GM21723 (cell line): ENCODE measurements at regions not wholly inside any gene's neighbourhood (a gene's known extent, or its start where the extent isn't known, plus 50 kb on each side); places are given as distances from the start of the nearest gene placed in this dataset.
A peak's percentile ranks its signal among the peaks of the same experiment; 100 is the strongest.
"Not testable (repeated sequence)": the region's sequence is repeated elsewhere in the genome, so short reads cannot be mapped to it uniquely, and the experiment has no call there.

ENCODE experiments used
- ATAC-seq: cut with Tn5 transposase; IDR thresholded peaks from one replicate; pipeline ENCODE4 v1.9.1; 2021; ENCODE audit warnings: mild to moderate bottlenecking, moderate library complexity; ENCODE audit not compliant: unreplicated experiment

DNA sequence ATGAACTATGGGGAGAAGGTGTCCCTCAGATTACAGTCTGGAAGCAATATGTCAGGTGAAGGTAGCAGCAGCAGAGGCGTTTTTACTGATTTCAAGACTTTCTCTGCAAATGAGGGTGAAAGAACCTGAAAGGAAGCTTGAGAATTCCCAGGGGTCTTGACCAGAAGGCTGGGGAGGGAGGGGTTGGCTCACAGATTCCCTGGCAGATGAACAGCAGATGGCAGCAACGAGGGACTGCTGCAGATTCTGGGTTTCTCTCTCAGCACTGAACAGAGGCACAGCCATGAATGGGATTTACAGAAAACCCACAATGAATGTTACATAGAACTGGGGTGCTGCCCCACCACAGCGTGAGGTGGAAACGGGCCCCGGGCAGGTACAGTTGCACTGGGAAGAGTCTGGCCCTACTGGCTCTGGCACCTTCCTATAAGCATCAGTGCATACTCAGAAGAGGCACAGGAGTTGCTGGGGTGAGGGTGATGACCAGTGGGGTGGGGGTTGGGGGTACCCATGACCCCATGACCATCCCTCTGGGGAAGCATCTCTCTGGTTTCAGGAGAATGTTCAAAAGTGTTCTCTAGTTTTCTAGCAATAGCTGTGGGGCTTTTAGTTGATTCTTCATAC lies 317.8 kb downstream of the SH2D4B start:
- peak; percentile 73 for ATAC-seq

DNA sequence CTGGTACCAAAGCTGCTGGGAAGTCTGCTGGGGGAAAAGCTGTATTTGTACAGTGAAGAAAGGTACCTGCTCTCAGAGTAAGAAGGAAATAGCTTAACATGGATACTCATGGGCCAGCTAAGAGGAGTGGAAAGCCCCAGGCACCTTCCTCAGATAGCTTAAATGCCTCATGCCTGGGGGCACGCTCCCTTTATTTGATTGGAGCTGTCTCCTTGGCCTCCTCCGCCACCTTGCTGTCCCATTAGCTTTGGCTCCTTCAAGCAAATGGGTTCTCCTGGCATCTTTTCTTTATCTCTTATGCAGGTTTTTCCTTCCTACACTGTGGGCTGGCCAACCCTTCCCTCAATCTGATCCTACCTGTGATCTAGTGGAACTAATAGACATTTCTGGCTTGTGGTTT lies 318.5 kb downstream of the SH2D4B start:
- no peak for ATAC-seq

DNA sequence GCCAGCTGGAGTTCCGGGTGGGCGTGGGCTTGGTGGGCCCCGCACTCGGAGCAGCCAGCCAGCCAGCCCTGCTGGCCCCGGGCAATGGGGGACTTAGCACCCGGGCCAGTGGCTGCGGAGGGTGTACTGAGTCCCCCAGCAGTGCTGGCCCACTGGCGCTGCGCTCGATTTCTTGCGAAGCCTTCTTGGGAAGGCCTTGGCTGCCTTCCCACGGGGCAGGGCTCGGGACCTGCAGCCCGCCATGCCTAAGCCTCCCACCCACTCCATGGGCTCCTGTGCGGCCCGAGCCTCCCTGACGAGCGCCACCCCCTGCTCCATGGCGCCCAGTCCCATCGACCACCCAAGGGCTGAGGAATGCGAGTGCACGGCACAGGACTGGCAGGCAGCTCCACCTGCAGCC lies 321.6 kb downstream of the SH2D4B start:
- ATAC-seq: not testable (repeated sequence)

DNA sequence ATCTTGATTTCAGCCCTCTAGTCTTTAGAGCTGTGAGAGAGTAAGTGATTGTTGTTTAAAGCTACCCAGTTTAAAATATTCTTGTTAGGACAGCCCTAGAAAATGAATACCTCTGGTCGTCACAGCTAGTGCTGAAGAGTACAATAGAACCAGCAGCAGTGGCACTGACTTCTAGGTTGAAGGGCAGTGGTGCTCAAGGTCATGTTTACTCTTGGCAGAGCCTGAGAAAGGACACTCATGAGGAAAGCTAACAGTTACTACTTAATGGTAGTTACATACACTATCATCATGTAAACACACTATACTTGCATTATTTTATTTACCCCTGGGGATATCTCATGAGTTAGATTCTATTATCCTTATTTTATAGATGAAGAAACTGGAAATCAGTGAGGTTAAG lies 323.0 kb downstream of the SH2D4B start:
- ATAC-seq: no peak

DNA sequence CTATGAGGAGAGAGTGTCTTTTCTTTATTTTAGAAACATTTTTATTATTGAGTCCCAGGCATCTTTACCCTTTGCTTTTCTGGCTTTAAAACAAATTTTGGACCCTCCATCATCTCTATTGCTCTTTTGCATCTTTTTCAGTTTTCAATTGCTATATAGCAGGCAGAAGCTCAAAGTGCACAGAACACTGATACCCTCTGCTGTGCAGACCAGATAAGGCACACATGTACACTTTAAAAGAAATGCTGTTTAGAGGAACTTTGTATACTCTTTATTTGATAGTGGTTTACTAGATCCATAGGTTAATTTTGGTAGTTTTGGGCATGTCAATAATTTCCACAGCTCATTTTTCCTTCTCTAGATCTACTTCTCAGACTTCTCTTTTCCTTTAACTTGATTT lies 324.2 kb downstream of the SH2D4B start:
- no peak for ATAC-seq

DNA sequence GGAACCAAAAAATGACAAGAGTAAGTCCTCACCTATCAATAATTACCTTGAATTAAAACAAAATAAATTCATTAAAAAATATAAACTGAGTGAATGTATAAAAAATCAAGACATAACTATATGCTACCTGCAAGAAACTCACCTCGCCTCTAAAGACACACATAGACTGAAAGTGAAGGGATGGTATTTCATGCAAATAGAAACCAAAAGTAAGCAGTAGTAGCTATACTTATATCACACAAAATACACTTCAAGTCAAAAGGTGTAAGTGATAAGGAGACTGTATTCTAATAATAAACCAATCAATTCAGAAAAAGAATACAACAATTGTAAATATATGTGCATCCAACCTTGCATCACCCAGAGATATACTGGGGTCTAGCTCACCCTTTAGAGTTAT lies 332.6 kb downstream of the SH2D4B start:
- peak; percentile 97 for ATAC-seq

DNA sequence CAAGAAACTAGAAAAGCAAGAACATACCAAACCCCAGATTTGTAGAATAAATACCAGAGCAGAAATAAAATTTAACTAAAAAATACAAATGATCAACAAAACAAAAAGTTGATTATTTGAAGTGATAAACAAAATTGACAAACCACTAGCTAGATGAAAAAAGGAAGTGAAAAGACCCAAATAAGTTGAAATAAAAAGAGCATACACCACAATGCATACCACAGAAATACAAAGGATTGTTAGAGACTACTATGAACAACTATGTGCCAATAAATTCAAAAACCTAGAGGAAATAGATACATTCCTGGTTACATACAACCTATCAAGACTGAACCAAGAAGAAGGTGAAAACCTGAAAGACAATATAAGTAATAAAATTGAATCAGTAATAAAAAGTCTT lies 333.4 kb downstream of the SH2D4B start:
- ATAC-seq: peak; percentile 78

DNA sequence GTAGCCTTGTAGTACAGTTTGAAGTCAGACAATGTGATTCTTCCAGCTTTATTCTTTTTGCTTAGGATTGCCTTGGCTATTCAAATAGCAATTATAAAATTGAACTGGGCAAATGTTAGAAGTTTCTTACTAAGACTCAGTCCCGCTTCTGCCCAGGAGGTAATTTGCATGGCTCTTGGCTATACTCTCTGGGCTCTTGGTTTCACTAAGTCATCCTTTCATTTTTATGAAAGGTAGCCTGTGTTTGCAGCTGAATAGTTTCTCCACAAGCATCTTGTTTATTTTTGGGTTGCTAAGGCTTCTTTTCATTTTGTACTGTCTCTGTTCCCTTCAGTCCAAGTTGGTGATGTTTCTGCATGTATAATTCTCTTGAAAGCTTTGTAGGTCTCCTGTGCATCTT lies 340.6 kb downstream of the SH2D4B start:
- ATAC-seq: no peak

DNA sequence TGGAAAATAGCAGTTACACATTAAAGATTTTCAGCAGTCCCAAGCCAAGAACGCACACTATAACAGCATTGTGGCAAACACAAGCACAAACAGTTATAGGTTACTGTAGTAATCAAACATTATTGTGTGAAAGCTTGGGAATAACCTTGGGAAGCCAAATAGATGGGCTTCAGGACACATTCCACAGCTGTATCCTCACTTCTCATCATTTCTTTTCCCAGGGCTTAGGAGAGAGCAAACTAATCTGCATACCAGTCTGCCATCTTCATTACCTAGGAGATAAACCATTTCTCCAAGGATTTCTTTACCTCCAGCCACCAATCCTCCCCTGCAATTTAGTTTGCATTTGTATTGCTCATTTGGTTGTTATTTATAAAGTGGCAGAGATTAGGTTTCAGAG lies 352.4 kb downstream of the SH2D4B start:
- ATAC-seq: no peak

DNA sequence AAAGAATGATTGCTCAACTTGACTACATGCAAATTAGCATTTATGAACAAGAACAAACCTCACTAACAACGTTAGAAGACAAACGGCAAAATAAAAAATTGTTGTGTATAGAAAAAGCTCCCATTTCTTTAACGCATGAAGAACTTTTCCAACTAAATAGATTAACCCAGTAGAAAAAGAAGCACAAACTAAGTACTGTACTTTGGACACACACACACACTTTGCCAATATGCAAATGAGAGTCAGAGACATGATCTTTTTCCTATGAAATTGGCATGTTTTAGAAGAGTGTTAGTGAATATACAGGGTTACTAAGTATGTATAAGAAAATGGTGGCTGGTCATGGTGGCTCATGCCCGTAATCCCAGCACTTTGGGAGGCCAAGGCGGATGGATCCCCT lies 355.6 kb downstream of the SH2D4B start:
- no peak for ATAC-seq

DNA sequence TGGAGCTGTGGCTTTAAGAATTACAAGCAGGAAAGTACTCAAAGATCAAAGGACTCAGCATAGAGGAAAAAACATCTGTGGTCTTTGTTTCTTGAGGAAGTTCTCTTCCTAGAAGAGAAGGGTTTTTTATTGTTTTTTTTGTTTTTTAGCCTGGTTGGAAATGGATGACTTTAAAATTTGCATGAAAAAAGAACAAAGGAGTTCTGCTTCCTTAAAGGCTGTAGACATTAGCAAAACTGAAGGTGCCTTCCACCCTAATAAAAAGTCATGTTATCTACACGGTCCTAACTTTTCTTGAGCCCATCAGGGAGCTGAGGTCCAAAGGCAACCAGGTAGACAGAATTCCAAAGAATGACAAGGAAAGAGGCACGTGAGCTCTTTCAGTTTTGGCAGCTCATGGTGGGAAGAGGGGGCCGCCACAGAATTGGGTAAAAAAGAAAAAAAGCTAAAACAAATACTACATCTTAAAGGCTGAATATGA lies 356.6 kb downstream of the SH2D4B start:
- no peak for ATAC-seq

DNA sequence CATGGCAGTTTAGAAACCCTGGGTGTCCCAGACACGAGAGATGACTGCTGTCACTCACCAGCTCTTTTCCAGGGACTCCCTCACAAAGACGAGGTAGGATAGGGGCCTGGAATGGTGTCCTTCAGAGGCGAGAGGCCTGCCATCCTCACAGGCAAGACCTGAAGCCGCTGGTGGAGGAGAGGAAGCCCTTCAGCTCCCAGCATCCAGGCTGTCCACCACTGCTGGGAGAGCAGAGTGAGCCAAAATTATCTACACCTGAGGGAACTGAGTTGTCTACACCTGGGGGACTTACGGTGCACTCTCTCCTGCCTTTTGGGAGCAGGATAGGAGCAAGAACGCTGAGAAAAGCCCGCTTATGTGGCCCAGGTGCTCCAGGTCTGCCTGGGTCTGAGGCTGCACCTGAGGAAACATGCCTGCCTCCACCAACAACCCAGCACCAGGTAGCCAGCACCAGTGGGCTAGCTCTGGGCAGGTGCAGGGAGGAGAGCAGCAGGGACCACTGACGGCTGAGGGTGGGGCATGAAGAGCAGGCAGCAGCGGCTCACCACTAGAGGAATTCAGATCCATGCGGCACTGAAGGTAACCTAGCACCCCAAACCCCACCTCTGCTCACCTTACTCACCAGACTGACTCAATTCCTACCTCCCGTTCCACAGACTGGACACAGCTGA lies 357.2 kb downstream of the SH2D4B start:
- no peak for ATAC-seq

DNA sequence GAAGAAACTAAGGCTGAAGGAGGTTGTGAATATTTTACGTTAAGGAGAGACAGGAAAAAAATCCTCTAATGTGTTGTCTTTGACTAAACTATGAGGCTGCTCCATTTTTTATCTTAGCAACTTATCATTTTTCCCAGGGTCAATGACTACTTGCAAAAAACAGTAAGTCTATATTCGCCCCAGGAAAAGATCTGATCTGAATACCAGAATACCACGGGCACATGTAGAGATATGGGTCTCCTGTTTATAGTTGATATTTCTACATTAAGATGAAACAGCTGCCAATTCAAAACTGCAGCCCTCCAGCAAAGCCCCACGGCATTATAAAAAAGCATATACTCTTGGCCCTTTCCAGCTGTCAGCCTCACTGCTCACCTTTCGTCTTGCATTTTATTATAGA lies 358.4 kb downstream of the SH2D4B start:
- no peak for ATAC-seq

DNA sequence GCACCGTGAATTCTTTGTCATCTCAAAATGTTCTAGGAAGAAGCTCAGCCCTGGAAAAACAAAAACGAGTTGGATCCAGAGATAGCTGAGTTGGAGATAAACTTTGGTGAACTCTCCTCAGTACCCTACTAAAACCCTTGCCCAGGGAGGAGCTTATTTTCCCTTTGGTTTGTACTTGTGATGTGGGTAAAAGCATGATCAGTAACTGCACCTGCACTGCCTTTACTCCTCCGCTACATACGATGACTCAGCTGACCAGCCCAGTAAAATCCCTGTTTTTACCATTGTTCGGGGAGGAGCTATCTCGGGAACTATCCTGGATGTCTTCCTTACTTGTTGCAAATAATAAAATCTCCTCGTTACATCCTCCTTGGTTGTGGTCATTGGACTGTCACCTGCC lies 359.3 kb downstream of the SH2D4B start:
- no peak for ATAC-seq

DNA sequence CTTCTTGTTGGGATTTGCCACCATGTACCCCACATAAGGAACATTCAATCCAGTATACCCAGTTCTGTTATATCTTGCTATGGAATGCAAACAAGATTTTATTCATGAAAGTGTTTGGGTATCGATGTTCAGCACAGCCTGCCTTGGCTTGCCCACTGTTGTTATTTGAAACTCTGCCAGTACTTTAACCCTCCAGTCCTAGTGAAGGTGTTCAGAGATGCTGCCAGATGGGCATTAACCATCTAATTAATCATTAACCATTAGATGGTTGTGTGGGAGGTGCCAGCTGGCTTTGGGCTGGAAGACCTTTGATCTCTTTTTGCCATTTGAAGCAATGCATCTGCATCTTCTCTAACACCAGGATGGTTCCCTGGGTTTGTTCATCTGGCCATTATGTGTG lies 363.0 kb downstream of the SH2D4B start:
- ATAC-seq: no peak

DNA sequence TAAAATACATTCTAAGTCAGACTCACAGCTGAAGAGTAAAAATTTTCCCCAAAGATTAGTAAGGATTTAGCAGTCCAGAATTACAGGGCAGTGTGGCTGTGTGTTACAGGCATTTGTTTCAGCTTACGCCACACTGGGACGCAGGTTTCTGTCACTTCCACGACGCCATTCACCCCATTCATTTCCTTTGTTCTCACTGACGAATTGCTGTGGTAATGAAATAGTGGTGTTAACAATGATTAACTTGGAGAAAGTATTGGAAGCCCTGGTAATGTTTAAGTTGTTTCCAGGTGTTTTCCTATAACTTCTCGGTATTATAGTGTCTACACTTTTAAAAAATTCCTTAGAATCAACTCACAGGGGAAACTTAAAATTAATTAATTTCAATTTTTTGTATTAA lies 370.9 kb downstream of the SH2D4B start:
- ATAC-seq: no peak

DNA sequence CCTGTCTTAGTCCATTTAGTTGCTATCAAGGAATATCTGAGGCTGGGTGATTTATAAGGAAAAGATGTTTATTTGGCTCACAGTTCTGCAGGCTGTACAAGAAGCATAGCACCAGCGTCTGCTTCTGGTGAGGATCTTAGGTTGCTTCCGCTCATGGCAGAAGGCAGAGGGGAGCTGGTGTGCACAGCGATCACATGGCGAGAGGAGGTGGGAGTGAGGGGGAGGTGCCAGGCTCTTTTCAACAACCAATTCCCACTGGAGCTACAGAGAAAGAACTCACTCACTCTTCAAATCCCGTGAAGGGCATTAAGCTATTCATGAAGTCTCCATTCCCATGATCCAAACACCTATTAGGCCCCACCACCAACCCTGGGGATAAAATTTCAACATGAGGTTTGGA lies 371.6 kb downstream of the SH2D4B start:
- ATAC-seq: no peak

DNA sequence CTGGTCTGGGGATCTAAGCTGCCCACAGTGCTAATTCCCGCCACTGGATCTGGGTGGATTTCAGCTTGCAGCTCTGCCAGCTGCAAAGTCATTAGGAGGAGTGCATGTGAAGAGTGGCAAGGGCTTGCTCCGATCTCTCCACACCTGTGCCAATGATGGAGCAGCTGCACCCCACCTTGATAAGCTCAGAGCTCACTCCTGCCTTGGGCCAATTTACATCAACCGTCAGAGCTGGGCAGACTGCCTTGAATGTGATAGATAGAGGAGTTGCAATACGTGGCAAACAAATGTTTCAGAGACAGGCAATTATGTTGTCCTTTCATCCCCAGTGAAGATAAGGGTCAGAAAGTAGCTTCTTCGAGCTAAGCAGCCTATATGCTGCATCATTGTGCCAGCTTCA lies 379.9 kb downstream of the SH2D4B start:
- ATAC-seq: no peak

DNA sequence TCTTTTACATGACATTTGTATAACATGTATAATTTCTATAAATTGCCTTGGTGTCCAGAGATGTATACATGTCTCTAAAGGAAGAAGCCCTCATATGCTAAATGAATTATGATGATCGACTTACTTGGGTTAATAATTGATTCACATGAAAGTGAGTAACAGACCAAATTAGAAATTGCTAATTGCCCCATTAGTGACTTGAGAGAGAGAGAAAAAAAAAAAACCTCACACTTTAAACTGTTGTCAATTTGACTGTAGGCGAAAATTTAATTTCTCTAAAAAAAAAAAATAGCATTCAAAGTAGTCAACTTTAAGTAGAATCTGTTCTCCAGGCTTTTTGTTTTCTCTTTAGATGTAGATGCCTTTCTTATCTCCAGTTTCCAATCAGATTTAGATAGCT lies 383.3 kb downstream of the SH2D4B start:
- no peak for ATAC-seq

DNA sequence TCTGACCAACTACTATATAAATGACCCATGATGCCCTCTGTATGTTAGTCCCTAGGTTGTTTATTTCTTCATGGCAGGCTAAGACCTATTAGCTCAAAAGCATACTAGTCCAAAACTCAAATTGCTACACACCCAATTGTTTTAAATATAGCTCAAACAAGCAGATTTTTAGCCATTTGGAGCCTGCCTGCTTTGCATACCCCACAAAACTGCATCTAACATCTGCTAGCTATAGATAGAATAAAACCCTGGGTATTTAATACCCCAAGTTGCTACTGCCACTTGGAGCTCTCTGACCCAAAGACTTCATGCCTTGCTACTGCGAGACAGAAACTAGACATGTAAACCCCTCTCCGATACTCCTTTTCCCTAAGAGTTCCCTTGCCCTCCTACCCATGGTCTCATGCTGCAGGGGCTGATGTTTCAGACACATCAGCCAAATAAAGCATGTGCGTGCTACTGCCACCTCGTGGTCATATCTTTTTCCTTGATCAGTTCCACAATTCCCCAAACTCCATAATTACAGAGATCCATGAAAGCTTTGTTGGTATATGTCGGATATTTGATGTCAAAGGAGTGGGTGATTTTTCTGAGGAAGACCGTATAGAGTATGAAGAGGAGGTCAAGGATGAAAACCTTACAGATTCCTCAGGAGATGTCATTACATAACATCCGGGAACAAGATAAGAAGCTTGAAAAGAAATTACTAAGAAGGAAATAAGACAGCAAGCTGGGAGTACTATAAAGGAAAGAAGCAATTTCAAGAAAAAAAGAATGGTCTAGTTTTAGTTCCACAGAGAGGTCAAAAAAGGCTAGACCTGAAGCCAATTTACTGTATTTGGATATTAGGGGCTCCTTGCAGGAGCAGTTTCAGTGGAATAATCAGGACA lies 386.6 kb downstream of the SH2D4B start:
- ATAC-seq: peak; percentile 62

DNA sequence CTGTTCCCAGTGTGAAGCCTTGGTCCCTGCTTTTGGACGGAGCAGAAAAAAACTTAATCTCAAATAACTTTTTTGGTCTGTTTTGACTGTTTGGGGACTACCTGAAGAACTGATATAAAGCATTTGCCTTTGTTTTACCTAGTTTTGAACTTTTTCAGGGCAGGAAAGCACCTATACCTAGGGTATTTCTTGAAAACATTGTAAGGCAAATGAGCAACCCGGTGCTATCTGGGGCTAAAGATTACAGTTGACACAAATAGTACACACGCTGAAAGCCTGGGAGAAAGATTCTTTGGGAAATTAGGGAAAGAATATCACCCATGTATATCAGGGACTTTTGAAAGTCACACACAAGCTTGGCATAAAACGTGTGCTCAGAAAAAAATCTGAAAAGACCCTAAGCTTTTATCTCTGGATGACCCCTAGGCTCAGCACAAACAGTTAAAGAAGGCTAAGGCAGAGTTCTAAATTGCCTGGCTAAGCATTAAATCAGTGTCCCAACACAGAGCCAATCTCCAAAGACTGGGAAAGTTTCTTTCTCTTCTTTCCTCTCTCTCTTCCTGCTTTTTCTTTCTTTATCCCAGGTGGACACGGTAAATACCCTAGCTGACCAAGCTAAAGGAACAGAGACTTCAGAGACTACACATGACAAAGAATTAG lies 389.8 kb downstream of the SH2D4B start:
- no peak for ATAC-seq
